ENCODE measurements at regions not wholly inside any gene's neighbourhood (a gene's known extent, or its start where the extent isn't known, plus 50 kb on each side); places are given as distances from the start of the nearest gene placed in this dataset.

- H3K4me1 ChIP-seq = peaks cover 0 to 5% of the 10 kb centered on the region in 2 donors
- peak in 2 of 3 donors; percentile 19 to 43 for TF ChIP-seq POLR2AphosphoS5 (IDR thresholded peaks at IDR 0.05)
- TF ChIP-seq POLR2A (IDR thresholded peaks at IDR 0.05) = no peak
- no peak for TF ChIP-seq CTCF (IDR thresholded peaks at IDR 0.05)
- H3K36me3 ChIP-seq = no peaks in the 10 kb centered on the region
- H3K27ac ChIP-seq = peak overlapping the region; percentile 34 to 78
- intact Hi-C loops (cut with DNase I; ENCODE audit: low total_unique reads) = no loop called here
- H3K27me3 ChIP-seq = no peaks in the 10 kb centered on the region
- H3K9me3 ChIP-seq = peaks cover under 1 to 2% of the 10 kb centered on the region in 2 donors
- DNase-seq (ENCODE audit: low spot score in 2 of 2) = peak; percentile 83 to 85
- H3K4me3 ChIP-seq = no peak overlapping the region
Observed at GRCh38 chrX:23503835-23504539, 163.3 kb upstream of the PRDX4 start.

- Histone ChIP-seq H3K9me3 (peaks cover 6 to 7% of the 10 kb centered on the region in 2 donors), H3K36me3 (no peaks in the 10 kb centered on the region), H3K4me1 (peaks cover 0 to 5% of the 10 kb centered on the region in 2 donors), H3K4me3 (no peak overlapping the region), H3K27me3 (peaks cover 0 to 1% of the 10 kb centered on the region in 2 donors), H3K27ac (peak overlapping the region; percentile 78 to 81)
- TF ChIP-seq CTCF (IDR thresholded peaks at IDR 0.05) (no peak), POLR2A (IDR thresholded peaks at IDR 0.05) (no peak), POLR2AphosphoS5 (IDR thresholded peaks at IDR 0.05) (no peak)
- intact Hi-C loops (cut with DNase I; ENCODE audit: low total_unique reads) = no loop called here
- DNase-seq (ENCODE audit: low spot score in 2 of 2) = no peak
Observed at GRCh38 chrX:23504540-23504884, 162.8 kb upstream of the PRDX4 start.

GRCh38 chrX:23504895-23505294 lies 162.4 kb upstream of the PRDX4 start:
- Histone ChIP-seq H3K36me3 (no peaks in the 10 kb centered on the region), H3K4me3 (no peak overlapping the region), H3K4me1 (peaks cover 0 to 5% of the 10 kb centered on the region in 2 donors), H3K27me3 (peaks cover 0 to 5% of the 10 kb centered on the region in 2 donors), H3K27ac (peak overlapping the region; percentile 78 to 81), H3K9me3 (peaks cover 8 to 9% of the 10 kb centered on the region in 2 donors)
- DNase-seq (ENCODE audit: low spot score in 2 of 2) = no peak
- TF ChIP-seq POLR2A (IDR thresholded peaks at IDR 0.05) (no peak), POLR2AphosphoS5 (IDR thresholded peaks at IDR 0.05) (no peak)
- intact Hi-C loops (cut with DNase I; ENCODE audit: low total_unique reads) = no loop called here

- intact Hi-C loops (cut with DNase I; ENCODE audit: low total_unique reads) = no loop called here
- no peaks in the 10 kb centered on the region for H3K36me3 ChIP-seq
- peaks cover 8 to 9% of the 10 kb centered on the region in 2 donors for H3K9me3 ChIP-seq
- no peak for TF ChIP-seq POLR2A (IDR thresholded peaks at IDR 0.05)
- TF ChIP-seq POLR2AphosphoS5 (IDR thresholded peaks at IDR 0.05) = no peak
- TF ChIP-seq CTCF (IDR thresholded peaks at IDR 0.05) = no peak
- peak overlapping the region; percentile 78 to 81 for H3K27ac ChIP-seq
- peaks cover 0 to 5% of the 10 kb centered on the region in 2 donors for H3K4me1 ChIP-seq
- no peak overlapping the region for H3K4me3 ChIP-seq
- H3K27me3 ChIP-seq = peaks cover 0 to 6% of the 10 kb centered on the region in 2 donors
- DNase-seq (ENCODE audit: low spot score in 2 of 2) = no peak
Observed at GRCh38 chrX:23505531-23506303, 161.6 kb upstream of the PRDX4 start.

GRCh38 chrX:23509256-23509655 lies 158.0 kb upstream of the PRDX4 start:
- Histone ChIP-seq H3K27me3 (peaks cover 0 to 6% of the 10 kb centered on the region in 2 donors), H3K36me3 (no peaks in the 10 kb centered on the region), H3K4me3 (no peak overlapping the region), H3K9me3 (peaks cover 8 to 9% of the 10 kb centered on the region in 2 donors), H3K4me1 (peaks cover 0 to 5% of the 10 kb centered on the region in 2 donors), H3K27ac (no peak overlapping the region)
- no peak for TF ChIP-seq POLR2AphosphoS5 (IDR thresholded peaks at IDR 0.05)
- TF ChIP-seq POLR2A (IDR thresholded peaks at IDR 0.05) = no peak
- TF ChIP-seq CTCF (IDR thresholded peaks at IDR 0.05) = no peak
- intact Hi-C loops (cut with DNase I; ENCODE audit: low total_unique reads) = no loop called here
- no peak for DNase-seq (ENCODE audit: low spot score in 2 of 2)

All from breast epithelium (tissue), 4 donors.